ENCODE measurements at regions not wholly inside any gene's neighbourhood (a gene's known extent, or its start where the extent isn't known, plus 50 kb on each side); places are given as distances from the start of the nearest gene placed in this dataset.

DNA sequence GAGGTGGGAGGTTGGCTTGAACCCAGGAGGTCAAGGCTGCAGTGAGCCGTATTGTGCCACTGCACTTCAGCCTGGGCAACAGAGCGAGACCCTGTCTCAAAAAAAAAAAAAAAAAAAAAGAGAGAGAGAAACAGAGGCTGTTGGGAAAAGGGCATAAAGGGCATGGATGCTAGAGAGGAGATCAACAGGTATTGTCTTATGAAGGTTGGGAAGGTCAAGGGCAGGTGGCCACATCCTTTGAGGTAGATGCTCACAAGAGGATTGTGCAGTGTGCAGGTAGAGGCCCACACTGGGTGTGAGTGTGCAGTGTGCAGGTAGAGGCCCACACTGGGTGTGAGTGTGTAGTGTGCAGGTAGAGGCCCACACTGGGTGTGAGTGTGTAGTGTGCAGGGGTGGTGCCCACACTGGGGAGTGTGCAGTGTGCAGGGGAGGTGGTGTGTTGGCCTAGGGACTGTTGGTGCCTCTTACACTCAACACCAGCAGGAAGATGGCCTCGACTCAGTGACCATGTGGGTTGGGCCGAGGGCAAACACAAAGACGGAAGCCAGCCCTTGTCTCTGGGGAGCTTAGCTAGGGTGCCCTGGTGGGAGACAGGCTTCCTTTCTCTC lies 404.9 kb upstream of the TNRC6C start:
- peaks cover 22% of the 10 kb centered on the region for H3K4me1 Mint-ChIP-seq
- no peak for TF ChIP-seq CTCF (conservative IDR thresholded peaks at IDR 0.05)
- peaks cover 2% of the 10 kb centered on the region for H3K27me3 Mint-ChIP-seq (ENCODE audit: low read depth)
- H3K9me3 Mint-ChIP-seq = no peaks in the 10 kb centered on the region
- no peak for DNase-seq (ENCODE audit: low read depth, low spot score)
- H3K36me3 Mint-ChIP-seq (ENCODE audit: low read depth) = no peaks in the 10 kb centered on the region
- no peak overlapping the region for H3K27ac Mint-ChIP-seq (ENCODE audit: unreplicated experiment)
- H3K4me3 Mint-ChIP-seq = no peak overlapping the region

GRCh38 chr17:77555121-77555591 lies 403.3 kb upstream of the TNRC6C start:
- no peak overlapping the region for H3K4me3 Mint-ChIP-seq
- H3K9me3 Mint-ChIP-seq = no peaks in the 10 kb centered on the region
- no peak for TF ChIP-seq CTCF (conservative IDR thresholded peaks at IDR 0.05)
- H3K27ac Mint-ChIP-seq (ENCODE audit: unreplicated experiment) = no peak overlapping the region
- H3K27me3 Mint-ChIP-seq (ENCODE audit: low read depth) = peaks cover 2% of the 10 kb centered on the region
- no peaks in the 10 kb centered on the region for H3K36me3 Mint-ChIP-seq (ENCODE audit: low read depth)
- peaks cover 26% of the 10 kb centered on the region for H3K4me1 Mint-ChIP-seq
- no peak for DNase-seq (ENCODE audit: low read depth, low spot score)

GRCh38 chr17:77555741-77556291 lies 402.7 kb upstream of the TNRC6C start:
- Mint-ChIP-seq H3K27me3 (ENCODE audit: low read depth) (peaks cover 2% of the 10 kb centered on the region), H3K9me3 (no peaks in the 10 kb centered on the region), H3K4me1 (peaks cover 26% of the 10 kb centered on the region), H3K27ac (ENCODE audit: unreplicated experiment) (no peak overlapping the region), H3K4me3 (no peak overlapping the region), H3K36me3 (ENCODE audit: low read depth) (no peaks in the 10 kb centered on the region)
- no peak for DNase-seq (ENCODE audit: low read depth, low spot score)
- no peak for TF ChIP-seq CTCF (conservative IDR thresholded peaks at IDR 0.05)

GRCh38 chr17:77556383-77557061 lies 402.0 kb upstream of the TNRC6C start:
- Mint-ChIP-seq H3K36me3 (ENCODE audit: low read depth) (no peaks in the 10 kb centered on the region), H3K4me1 (peaks cover 26% of the 10 kb centered on the region), H3K27me3 (ENCODE audit: low read depth) (peaks cover 2% of the 10 kb centered on the region), H3K9me3 (no peaks in the 10 kb centered on the region), H3K4me3 (no peak overlapping the region), H3K27ac (ENCODE audit: unreplicated experiment) (no peak overlapping the region)
- TF ChIP-seq CTCF (conservative IDR thresholded peaks at IDR 0.05) = no peak
- DNase-seq (ENCODE audit: low read depth, low spot score) = no peak

DNA sequence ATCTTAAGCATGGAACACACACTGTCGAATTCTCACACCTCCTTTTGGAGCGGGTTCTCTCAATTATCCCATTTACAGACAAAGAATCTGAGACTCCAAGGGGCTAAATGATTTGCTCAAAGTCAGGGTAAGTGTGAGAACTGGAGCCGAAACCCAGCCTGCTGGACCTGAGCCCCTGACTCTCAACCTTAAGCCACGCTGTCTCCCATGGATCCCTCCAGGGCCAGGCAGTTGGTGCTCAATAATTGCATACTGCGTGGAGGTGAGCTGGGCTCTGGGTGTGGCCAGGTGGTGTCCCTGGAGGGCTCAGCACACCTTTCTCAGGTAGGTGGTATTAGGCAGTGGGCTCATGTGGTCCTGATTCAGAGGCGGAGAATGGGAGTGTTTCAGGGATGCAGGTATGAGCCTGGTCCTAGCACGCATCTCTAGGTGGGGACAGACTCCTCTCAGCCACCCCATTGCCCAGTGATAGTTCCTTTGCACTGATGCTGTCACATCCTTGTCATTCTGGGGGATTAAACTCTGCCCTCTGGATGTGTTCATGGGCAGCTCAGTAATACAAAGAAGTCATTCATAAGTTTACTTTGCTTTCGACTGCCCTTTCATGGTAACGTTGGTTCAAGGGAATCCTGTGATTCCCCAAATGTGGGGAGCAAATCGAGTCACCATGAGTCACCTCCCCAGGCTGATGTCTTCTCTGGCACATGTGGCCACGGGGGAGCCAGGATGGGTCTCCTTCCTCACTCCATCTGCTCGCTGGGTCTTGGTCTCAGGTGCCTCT lies 399.5 kb upstream of the TNRC6C start:
- Mint-ChIP-seq H3K27me3 (ENCODE audit: low read depth) (peaks cover 2% of the 10 kb centered on the region), H3K9me3 (no peaks in the 10 kb centered on the region), H3K36me3 (ENCODE audit: low read depth) (no peaks in the 10 kb centered on the region), H3K27ac (ENCODE audit: unreplicated experiment) (no peak overlapping the region), H3K4me3 (no peak overlapping the region), H3K4me1 (peaks cover 26% of the 10 kb centered on the region)
- TF ChIP-seq CTCF (conservative IDR thresholded peaks at IDR 0.05) = no peak
- DNase-seq (ENCODE audit: low read depth, low spot score) = no peak

All from neural crest cell (in vitro differentiated cells).